GM21390 (cell line): ENCODE measurements at regions not wholly inside any gene's neighbourhood (a gene's known extent, or its start where the extent isn't known, plus 50 kb on each side); places are given as distances from the start of the nearest gene placed in this dataset.
A peak's percentile ranks its signal among the peaks of the same experiment; 100 is the strongest.
"Not testable (repeated sequence)": the region's sequence is repeated elsewhere in the genome, so short reads cannot be mapped to it uniquely, and the experiment has no call there.

Experiments
- ATAC-seq: cut with Tn5 transposase; IDR thresholded peaks from one replicate; pipeline ENCODE4 v1.9.1; 2021; ENCODE audit not compliant: unreplicated experiment

DNA sequence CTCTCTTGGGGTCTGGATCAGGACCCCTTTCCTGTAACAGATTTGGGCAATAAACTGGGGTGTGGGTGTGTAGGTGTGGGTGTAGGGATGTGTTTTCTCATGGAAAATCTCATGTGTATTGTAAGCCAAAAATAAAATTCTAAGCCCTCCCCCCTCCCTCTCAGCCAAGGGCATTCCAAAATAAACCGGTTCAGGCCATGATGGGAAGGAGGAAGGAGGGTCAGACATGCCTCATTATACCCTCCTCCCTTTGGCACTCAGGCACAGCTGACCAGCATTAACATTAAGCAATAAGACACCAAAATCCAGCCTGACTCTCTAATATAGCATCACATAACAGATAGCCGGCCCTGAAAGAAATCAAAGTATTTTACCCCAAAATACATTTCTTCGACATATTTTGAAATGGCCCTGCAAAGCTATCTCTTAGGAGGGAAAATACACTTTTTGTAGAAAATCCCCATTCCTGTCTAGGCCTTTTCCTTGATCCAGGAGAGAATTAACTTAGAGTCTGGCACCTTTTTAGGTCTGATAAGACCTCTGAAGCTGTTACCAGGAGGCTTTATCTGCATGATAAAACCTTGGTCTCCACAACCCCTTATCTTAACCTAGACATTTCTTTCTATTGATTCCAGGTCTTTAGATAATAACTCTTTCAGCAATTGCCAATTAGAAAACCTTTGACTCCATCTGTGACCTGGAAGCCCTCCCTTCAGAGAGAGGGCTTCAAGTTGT lies 128.7 kb upstream of the COL5A2 start:
- no peak for ATAC-seq

DNA sequence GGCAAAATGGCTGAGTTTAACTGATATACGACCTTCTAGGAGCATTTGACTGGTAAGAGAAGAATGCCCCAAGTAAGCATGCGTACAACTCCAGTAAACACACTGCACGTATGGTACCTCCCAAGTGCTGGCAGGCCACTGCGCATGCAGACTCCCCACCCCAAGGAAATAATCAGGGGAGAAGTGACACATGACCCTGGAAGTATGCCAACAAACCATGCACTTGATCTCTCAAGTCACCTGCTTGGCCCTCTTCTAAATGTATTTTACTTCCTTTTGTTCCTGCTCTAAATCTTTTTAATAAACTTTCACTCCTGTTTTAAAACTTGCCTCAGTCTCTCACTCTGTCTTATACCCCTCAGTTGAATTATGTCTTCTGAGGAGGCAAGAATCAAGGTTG lies 129.8 kb upstream of the COL5A2 start:
- ATAC-seq = no peak

DNA sequence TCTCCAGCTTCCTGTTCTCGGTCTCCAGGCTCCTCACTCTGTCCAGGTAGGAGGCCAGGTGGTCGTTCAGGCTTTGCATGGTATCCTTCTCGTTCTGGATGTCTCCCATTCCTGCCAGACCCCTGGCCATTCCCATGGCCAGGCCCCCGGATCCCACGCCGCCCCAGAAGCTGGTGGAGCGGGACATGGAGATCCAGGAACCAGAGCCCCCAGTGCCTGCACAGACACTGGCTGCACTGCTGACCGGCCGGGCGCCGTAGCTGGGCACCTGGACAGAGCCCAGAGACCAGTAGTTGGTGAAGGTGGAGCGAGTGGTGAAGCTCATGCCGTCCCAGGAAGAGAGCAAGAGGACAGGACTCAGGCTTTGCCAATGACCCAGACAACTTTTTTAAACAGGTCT lies 129.1 kb upstream of the WDR75 start:
- no peak for ATAC-seq

DNA sequence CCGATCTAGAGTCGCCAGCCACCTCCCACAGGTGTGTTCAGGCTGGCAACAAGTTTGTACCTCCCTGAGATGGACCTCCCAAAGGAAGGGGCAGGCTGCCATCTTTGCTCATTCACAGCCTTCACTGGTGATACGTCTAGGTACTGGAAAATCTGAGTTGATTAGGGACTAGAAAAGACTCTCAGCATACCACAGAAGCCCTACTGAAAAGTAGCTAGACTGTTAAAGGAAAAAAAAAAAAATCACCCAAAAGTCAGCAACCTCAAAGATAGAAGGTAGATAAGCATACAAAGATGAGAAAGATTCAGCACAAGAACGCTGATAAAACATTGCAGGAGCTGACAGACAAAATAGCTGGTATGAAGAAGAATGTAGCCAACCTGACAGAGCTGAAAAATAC lies 128.6 kb upstream of the WDR75 start:
- no peak for ATAC-seq

DNA sequence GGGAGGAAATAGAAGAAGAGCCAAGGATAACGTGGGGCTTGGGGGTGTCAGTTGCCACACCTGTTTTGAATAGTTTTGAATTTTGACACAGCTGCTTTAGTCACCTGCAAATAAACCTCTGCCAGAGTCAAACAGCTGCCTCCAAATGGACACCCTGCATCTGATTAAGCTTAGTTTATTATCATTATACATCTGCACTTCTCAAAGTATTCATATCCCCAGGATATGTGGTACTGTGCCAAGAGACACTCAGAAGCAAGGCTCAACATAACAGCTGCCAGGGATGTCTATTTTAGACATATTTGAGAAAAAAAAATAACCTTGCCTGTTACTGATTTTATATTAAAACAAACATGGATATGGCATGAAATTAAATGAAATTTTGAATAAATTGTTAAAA lies 122.5 kb upstream of the WDR75 start:
- ATAC-seq = no peak

DNA sequence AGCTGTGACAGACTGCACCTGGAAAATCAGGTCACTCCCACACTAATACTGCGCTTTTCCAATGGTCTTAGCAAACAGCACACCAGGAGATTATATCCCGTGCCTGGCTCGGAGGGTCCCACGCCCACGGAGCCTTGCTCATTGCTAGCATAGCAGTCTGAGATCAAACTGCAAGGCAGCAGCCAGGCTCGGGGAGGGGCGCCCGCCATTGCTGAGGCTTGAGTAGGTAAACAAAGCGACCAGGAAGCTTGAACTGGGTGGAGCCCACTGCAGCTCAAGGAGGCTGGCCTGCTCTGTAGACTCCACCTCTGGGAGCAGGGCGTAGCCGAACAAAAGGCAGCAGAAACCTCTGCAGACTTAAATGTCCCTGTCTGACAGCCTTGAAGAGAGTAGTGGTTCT lies 121.8 kb upstream of the WDR75 start:
- not testable (repeated sequence) for ATAC-seq

DNA sequence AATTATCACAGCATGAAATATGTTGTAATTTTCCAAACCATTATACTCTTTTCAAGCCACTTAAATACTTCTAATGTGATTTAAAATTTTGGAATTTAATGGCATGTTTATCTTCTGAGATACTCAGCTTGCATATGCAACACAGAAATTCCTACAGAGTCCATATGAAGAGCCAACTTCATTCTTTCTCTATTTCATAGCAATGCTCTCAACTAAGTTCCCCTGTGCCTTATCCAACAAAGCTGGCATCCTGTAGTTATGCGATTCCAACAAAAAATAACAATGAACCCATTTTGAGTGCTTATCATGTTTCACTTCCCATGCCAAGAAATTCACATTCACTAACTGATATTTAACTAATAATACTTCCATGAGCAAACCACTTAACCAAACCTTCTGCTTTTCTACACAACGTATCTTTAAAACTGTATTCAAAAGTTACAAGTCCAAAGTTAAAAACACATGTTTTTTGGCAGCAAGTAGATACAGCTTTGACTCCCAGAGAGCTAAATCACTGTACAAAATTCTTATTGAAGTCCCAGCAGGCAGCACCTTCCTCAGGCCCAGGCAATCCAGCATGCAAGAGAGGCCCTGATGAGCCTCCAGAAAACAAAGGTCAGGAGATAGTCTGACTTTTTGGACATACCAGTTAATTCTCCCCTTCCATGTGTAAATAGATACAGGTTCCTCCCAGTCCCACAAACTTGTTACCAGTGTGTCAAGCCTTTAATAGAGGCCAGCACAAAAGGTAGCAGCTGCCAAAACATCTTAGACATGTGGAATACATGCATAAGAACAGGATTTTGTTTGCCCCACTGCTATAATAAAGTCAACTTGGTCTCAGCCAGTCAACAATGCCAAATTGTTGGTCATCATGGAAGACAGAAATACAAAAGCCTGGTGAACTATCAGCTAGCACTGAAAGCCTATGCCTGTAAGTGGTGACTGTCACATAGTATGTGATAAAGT lies 113.1 kb upstream of the WDR75 start:
- ATAC-seq = no peak

DNA sequence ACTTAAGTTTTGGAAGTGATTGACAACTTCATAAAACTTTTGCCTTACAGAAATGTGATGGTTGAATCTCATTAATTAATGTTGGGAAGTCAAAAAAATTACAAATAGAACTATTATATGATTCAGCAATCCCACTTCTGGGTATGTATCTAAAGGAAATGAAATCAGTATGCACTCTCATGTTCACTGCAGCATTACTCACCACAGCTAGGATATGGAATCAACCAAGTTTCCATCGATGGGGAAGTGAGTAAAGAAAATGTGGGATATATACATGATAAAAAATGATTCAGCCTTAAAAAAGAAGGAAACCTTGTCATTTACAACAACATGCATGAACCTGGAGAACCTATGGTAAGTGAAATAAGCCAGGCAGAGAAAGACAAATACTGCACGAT lies 112.4 kb upstream of the WDR75 start:
- ATAC-seq = no peak

DNA sequence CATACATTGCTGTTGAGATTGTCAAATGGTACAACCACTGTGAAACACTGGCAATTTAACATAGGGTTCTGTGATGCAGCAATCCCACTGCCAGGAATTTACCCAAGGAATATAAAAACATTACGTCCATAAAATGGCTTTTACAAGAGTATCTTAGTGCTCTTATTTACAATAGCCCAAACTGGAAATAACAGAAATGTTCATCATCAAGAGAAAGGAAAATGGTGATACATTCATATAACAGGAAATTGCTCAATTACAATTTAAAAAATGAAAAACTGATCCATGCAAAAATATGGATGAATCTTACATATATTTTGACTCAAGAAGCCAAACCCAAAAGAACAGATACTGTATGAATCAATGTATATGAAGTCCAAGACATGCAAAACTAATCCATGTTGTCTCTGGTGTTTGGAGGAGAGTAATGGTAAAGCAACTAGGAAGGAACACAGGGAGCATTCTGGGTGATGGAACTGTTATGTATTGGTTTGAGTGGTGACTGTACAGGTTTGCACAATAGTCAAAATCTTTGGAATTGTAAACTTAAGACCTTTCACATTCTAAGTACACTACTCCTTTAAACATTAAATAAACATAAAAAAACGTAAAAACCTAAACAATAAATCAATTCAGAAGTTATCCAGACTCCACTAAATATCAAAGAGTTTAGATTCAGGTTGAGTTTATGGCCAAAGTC lies 104.8 kb upstream of the WDR75 start:
- no peak for ATAC-seq

DNA sequence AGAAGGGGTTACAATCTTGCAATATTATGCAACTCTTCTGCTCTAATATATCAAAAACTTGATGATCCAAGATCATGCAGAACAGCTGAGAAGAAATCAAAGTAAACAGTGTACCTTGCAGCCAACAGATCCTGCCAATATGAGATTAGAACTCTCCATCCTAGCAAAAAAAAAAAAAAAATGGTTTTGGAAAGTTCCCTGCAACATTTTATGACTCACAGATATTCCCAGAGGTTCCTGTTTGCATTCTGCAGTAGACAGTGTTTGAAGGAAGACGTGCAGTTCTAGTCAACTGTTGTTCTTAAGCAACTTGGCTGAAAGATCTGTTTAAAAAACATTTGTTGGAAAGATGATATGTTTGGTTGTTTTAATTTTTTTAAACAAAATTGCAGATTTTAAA lies 103.6 kb upstream of the WDR75 start:
- no peak for ATAC-seq

DNA sequence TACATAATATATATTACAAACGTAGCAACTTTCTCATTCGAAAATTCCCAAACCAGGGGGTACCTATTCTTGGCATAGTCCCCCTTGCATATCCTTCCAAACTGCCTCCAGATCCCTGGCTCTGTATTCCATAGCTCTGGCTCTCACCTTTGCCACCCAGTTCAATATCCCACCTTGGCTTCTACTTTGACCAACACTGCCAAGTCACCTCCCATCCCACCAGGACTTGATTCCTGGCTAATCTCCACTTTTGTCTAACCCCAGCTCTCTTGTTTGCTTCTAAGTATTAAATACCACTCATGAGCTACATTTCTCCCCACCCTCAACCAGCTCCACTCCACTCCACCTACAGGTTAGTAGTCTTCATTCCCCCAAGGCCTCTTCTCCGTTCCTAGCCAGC lies 103.2 kb upstream of the WDR75 start:
- no peak for ATAC-seq

DNA sequence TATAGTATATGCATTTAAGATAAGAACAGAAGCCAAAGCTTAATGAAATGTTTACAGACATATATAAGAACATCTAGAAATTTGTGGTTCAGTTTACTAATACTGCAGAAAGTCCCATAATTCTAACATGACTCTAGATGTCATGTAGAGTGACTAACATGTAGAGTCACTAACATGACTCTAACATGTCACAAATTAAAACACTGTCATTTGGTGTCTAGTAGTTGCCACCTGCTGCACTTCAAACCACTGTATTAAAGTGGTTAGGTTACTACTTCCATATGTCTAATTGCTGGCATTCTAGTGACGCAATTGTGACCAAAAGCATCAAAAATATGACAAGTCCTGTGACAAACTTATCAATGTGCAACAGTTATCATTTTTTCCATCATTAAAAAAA lies 100.2 kb upstream of the WDR75 start:
- no peak for ATAC-seq

DNA sequence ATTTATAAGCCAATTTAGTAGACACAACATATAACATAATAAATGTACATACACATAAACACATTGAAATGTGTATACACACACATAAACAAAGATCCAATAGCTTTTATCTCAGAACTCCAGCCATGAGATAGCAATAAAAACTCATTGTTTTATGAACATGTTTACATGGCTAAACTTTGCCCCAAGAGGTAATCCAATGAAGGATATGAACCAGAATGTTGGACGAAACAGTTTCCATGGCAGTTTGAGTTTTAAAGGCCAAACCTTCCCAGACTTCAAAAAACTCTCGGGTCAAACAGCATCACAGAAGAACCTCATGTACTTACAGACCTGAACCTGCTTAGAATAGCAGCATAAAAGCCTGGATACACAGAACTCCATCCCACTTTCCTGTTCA lies 97.2 kb upstream of the WDR75 start:
- ATAC-seq = no peak

DNA sequence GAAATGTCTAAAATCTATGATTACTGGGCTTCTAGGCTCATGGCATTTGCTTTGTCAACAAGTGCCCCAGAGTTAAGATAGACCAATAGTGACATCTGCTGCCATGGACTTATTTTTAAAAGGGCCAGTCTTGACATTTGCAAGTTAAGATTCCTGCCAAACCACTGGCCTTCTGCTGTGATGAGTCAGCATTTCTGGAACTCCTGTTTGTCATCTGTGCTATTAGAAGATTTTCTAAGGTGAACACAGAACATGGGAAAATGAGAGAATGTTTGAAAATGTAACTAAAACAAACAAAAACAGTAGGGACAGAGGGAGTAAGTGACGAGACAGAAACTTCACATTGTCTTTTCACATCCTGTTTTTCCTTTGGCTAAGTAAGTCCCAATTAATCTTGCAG lies 93.7 kb upstream of the WDR75 start:
- ATAC-seq = peak; percentile 73

DNA sequence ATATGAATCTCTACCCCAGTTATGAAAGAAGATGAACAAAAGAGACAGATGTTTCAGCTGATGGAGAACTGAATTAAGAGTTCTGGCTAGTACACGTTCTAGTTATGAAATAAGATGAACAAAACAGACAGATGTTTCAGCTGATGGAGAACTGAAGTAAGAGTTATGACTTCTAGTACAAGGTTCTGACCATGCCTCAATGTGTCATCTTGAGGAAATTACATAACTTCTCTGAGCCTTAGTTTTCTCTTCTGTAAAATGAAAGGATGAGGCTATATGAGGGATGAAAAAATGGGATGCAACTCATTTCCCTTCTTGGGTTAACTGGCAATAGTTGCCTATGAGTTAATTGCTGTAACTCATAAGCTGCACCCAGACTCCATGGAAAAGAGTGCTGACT lies 92.9 kb upstream of the WDR75 start:
- no peak for ATAC-seq

DNA sequence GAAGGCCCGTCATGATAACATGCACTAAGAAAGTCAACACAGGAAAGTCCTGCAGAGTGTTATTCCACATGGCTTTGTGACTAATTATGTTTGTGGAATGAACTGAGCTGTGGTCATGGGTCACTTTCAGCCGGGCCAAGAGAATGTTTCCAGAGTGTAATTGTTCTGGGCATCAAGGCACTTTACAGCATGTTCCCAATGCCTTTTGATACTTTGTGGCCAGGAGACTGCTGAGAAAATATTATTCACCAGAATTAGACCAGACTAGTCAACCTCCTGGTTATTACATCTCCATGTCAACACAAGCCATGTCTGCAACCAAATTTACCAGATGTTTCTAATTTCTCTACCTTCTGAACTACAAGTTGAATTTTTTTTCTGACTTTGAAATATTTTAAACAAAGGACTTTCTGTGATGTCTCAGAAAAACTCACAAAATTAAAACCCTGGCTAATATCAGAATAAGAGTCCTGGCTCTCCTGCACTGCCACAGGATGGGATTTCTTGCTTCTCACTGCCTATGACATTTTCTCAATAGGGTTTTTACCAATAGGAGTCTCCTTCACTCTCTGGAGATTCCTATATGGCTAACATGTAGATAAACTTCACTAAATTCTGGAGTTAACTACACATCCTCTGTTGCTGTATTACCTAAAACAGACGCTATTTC lies 90.6 kb upstream of the WDR75 start:
- ATAC-seq = no peak

DNA sequence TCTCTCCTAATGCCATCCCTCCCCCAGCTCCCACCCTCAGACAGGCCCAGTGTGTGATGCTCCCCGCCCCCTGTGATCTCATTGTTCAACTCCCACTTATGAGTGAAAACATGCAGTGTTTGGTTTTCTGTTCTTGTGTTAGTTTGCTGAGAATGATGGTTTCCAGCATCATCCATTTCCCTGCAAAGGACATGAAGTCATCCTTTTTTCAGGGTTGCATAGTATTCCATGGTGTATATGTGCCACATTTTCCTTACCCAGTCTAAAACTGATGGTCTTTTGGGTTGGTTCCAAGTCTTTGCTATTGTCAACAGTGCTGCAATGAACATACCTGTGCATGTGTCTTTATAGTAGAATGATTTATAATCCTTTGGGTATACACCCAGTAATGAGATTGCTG lies 89.3 kb upstream of the WDR75 start:
- not testable (repeated sequence) for ATAC-seq

DNA sequence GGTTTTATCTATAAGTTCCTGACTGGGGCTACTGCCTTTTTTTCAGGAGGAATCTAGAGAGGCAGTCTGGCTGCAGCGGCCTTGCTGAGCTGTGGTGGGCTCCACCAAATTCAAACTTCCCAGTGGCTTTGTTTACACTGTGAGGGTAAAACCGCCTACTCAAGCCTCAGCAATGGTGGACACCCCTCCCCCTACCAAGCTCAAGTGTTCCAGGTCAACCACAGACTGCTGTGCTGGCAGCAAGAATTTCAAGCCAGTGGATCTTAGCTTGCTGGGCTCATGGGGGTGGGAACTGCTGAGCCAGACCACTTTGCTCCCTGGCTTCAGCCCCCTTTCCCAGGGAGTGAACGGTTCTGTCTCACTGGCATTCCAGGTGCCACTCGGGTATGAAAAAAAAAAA lies 83.9 kb upstream of the WDR75 start:
- ATAC-seq = not testable (repeated sequence)

DNA sequence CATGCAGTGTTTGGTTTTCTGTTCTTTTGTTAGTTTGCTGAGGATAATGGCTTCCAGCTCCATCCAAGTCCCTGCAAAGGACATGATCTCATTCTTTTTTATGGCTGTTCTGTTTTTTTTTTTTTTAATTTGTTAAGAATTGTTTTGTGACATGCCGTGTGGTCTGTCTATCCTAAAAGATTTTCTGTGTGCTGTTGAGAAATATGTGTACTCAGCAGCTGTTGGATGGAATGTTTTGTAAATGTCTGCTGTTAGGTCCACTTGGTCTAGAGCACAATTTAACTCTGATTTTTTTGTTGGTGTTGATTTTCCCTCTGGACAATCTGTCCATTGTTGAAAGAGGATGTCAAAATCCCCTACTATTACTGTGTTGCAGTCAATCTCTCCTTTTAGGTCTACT lies 80.4 kb upstream of the WDR75 start:
- no peak for ATAC-seq

DNA sequence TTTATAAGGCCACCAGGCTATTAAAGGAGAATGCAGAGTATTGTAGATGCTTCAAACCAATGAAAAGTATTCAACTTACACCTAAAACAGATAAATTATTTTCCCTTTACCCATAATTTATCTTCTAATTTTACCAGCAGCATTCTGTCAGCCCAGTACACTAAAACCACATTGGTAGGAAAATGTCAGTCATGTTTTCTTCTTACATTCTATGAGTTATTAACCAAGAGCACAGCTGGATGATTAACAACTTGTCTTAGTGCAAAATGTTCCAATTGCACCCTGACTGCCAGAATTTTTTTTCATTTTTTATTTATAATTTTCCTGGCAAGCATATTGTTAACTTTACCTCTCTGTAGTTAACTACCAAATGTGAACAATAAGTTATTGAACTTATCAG lies 79.0 kb upstream of the WDR75 start:
- ATAC-seq = no peak

DNA sequence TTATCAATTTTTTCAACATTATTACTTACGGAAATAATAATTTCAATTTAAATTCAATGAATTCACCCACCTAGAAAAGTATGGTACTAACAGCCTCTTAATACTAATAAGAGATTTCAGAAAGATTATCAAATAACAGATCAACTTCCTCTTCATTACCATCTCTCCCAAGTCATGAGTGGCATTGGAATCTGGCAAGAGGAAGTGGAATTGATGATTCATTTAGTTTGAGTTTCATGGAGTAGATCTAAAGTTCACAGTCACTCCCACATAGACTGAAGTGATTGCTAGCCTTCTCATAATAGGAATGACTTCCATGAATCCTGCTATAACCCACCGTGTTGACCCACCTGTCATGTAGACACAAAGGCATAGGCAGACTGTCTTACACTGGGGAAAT lies 77.7 kb upstream of the WDR75 start:
- no peak for ATAC-seq
